H1 (cell line): ENCODE measurements at regions not wholly inside any gene's neighbourhood (a gene's known extent, or its start where the extent isn't known, plus 50 kb on each side); places are given as distances from the start of the nearest gene placed in this dataset.

Experiments
- CTCF ChIP-seq, 3 experiments: IDR thresholded peaks; 1 replicate in 2 of 3; 2 replicates in 1 of 3; pipeline versions ENCODE4 v1.5.1 to v1.6.1; 2011; ENCODE audit warnings: low read length in 3 of 3, mild to moderate bottlenecking in 3 of 3, inconsistent platforms in 2 of 3, low read depth in 1 of 3, moderate library complexity in 1 of 3; ENCODE audit not compliant: insufficient read depth in 1 of 3; ENCODE audit errors: control extremely low read depth in 1 of 3
- SAP30 ChIP-seq: fragments of 300-600 bp; sonication (generic); IDR thresholded peaks from 2 replicates; pipeline ENCODE4 v1.7.1; 2012; ENCODE audit warnings: low read length, moderate library complexity, mild to moderate bottlenecking, inconsistent platforms; ENCODE audit not compliant: insufficient read depth, insufficient replicate concordance

- TF ChIP-seq CTCF (IDR thresholded peaks at IDR 0.05; ENCODE audit: control extremely low read depth in 1 of 3, insufficient read depth in 1 of 3, low read depth in 1 of 3, low read length in 3 of 3), result no peak
- TF ChIP-seq SAP30, result no peak
Observed at GRCh38 chr10:22856444-22857074, 71.3 kb upstream of the ARMC3 start (continued).
